ENCODE measurements at regions not wholly inside any gene's neighbourhood (a gene's known extent, or its start where the extent isn't known, plus 50 kb on each side); places are given as distances from the start of the nearest gene placed in this dataset.
"Not testable (repeated sequence)": the region's sequence is repeated elsewhere in the genome, so short reads cannot be mapped to it uniquely, and the experiment has no call there.

DNA sequence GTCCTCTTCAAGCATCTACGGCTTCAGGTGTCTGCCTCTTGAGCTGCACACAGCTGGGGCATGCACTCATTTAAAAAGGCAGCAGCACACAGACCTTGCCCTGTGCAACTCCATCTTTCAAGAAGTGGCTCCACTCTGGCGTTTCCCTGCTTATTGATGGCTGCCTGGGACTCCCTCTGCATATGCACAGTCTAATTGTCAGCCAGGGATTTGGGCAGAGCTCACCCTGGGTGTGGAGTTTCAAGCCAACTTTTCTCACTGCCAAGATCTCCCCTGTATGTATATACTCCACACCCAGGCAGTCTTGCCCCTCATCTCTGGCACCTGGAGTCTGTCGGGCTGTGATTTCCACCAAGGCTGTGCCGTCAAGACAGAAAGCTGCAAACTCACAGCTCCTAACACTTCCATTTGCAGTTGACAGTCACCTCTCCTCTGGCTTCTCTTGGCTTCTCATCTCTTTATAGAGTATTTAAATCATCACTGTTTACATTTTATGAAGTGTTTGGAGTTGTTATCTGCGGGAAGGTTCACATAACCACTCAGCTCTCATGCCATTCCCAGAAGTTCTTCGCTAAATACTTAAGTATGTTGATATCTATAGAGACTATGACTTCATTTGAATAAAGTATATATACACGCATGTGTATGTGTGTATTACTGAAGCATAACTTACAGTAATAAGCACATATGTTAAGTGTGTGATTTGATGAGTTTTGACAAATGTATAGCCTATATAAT lies 130.5 kb upstream of the ZNF469 start:
- DNase-seq: not testable (repeated sequence)

DNA sequence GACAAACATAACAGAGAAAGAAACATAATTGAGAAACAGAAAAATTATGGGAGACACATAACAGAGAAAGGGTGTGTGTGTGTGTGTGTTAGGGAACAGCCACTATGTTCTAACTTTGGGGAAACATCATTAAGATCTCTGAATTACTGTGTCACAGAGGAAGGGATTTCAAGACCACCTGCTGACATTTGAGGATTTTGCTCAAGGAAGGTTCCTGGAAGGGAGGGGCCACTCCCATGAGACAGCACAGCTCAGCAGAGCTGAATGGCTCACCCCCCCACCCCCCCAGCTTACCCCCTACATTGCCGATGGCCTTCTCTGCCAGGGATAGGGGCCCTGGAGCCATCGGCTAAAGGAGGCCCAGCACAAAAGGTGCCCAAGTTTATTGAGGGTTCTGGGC lies 124.6 kb upstream of the ZNF469 start:
- not testable (repeated sequence) for DNase-seq

DNA sequence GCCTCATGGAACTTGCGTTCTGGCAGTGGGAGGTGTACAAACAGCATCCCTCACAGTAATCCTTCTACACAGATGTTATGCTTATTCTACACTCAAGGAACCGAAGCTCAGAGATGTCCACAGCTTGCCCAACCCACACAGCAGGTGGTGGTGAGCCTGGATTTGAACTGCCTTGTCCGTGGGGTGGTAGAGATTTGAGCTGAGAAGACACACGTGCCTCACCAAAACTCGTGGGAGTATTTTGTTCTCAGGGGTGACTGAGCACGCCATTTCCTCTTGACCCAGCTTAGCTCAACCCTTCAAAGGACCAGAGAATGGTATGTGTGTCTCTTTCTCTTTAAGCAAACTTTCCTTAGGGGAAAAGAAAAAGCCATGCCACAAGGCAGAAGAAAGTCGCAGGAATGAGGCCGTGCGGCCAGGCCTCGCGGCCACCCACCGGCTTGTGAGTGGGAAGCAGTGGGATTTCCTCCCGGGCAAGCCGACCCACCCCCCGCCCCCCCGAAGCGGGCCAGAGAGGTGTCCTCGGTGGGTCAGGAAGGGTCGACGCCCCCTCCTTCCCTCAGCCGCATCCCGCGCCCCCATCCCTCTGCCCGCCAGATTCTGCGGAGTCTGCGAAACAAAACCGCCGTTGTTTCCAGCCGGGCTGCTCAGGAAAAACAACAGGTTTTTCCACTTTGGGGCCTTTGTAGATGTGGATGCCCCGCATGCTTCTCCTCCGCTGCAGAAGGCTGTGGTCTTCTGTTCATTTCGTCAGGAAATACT lies 123.8 kb upstream of the ZNF469 start:
- DNase-seq: not testable (repeated sequence)

DNA sequence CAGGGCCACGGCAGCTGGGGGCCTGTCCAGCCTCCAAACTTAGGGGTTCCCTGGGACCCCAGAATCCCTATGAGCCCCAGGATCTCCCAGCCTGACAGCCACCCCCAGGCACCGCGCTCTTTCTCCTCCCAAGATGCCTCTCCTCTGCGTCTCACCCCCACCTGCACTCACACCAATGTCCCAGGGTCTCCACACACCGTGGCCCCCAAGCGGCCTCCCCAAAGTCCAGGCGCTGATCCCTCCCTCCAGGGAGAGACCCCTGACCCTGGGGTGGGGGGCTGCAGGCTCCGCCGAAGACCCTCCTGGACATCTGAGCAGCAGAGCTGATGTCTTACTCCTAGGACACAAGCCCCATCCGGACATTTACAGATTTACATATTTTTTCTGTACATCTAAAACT lies 123.2 kb upstream of the ZNF469 start:
- not testable (repeated sequence) for DNase-seq

DNA sequence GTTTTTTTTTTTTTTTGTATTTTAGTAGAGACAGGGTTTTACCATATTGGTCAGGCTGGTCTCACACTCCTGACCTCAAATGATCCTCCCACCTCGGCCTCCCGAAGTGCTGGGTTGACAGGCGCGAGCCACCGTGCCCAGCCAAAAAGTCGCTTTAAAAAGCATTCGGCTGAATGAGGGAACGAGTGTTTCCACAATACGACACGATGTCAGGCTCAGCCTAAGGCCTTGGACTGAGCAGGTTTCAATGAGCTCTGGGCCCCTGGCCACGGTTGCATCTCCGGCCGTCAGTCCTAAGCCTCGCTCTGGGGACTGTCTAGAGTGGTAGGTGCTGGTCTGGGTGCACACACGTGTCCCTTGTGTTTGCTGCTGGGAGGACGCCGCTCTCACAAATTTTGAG lies 122.6 kb upstream of the ZNF469 start:
- not testable (repeated sequence) for DNase-seq

DNA sequence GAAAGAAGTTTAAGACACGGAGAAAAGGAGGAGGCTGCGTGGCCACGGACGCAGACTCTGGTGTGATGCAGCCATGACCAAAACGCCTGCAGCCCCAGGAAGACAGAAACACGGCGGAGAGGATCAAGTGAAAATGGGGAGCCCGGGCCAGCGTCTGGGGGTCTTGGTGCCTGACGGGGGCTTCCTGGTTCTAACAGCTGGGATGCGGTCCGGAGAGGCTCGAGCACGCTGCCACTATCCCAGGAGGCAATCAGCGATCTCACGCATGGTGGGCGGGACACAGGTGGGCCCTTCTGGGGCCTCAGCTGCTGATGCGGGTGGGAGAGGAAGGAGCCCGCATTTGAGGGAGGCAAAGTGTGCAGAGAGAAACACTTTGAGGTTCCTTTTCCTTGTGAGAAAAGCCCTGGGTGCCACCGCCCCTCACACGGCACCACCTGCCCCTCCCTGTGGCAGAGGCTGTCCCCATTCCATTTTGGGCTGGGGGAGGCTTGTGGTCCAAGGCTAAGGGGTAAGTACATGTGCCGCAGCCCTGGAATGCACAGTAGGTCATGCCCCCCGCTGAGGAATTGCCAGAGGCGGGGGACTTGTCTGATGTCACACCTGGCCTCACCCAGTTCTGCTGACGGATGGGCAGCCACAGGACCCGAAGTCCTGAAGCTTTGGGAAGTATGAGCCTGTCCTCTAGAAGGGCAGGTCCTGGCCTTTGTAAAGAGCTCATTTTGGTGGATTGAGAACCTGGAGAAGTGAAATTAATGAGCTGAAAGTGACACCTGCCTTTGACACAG lies 121.7 kb upstream of the ZNF469 start:
- not testable (repeated sequence) for DNase-seq

DNA sequence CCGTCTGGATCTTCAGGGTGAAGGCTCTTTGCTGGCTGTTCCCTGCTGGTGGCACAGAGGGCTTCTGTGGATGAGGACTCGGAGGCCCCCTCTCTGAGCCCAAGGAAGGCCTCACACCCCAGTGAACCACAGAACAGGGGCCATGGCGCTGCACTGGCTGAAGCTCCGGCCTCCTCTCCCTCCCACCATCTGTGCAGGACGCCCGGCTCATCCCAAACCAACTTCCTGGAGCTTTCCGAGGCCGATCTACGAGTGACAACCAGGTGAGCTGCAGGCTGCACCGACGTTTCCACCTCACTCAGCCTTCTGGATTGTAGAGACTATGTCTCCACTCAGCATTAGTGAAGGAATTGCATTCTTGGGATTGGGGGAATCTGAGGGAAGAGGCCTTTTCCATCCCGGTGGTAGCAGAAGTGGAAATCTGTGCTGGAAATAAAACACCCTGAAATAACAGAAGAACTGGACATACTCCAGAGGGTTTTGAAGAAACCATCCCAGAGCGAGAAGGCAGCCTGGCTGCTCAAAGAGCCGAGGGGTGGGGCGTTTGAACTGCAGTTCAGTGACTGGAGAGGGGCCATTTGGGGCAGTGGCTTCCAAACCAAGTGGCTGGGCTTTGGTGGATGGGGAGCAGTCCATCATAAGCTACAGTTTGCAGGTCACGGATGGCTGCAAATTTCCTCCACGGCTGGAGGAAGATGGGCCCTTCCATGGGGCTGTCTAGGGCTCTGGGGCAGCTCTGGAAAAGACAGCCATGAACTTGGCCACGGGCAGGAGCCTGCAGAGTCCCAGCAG lies 120.7 kb upstream of the ZNF469 start:
- not testable (repeated sequence) for DNase-seq

DNA sequence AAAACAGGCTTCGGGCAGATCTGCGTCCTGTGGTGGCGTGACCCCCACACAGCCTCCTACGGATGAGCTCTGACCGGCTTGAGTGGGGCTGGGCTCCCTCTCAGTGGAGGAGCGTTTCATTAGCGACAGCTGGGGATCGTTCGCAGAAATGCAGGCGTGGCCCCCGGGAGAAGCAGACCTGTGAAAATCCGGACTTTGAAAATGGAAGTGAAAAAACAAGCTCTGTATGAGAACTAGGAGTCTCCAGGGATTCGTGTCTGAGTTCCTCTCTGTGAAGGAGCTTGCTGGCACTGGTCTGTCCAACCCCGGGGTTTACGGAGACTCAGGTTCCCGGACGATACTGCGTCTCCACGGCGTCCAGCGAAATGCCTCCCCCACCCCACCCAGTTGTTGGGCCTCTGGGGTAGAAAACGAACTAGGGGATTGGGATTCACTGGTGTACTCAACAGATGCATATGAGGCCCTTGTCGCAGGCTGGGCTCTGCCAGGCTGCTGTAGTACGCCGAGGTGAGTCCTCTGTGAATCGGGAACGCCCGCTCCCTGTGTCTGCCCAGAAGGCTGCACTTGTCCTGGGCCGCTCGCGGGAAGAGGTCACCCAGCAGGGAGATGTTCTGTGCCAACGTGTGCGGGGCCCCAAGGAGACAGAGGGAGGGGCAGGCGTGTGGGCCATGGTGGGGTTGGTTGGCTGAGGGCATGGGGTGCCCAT lies 119.7 kb upstream of the ZNF469 start:
- not testable (repeated sequence) for DNase-seq

DNA sequence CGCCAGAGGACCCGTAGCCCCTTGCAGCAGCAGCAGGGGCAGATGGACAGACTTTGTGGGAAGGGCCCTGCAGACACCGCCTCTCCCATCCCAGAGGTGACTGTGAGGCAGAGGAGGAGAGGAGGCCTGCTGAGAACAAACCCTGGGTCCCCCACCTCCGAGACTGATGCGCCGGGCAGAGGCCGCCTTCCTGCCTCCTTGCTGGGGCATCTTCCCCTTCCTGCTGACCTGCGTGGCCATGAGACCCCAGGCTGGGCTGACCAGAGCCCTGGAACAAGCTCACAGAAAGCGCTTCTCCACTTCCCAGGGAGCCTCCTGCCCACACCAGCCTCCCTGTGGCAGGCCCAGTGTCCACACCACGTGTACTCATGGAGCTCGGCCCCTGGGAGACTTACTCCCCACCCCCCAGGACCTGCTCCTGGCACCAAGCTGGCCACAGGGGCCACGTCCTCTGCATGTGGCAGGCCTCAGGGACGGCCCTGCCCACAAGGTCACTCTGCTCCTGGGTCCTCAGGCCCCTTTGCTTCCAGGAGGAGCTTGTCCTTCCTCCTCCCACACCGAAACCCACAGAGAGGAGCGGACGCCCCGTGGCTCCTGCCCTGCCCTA lies 119.0 kb upstream of the ZNF469 start:
- not testable (repeated sequence) for DNase-seq

DNA sequence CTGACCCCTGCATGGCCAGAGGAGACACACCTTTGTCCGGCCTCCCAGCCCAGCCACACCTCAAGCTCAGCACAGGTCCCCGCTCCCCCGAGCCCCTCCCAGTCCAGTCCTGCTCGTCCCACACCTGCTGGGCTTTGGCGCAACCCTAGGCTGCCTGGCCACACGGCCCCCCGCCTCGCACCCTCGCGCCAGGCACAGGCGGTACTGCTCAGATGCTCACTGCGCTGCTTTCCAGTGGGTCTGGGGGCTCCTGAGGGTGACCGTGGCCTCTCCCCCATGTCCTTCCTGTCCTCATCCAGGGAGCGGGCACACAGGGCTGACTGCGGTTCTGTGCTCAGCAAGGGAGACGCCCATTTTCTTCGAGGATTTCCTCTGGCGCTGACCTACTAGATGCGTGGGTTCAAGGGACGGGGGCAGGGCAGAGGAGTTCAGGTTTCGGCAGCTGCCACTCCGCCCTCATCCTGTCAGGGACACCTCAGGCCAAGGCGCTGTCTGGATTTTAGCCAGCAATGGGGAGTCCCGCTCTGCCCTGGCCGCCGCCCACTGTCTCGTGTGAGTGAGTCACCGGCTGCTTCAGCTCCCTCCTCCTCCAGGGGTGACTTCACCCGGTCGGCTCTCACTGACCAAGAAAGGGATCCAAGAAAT lies 118.0 kb upstream of the ZNF469 start:
- DNase-seq: peak; percentile 89

DNA sequence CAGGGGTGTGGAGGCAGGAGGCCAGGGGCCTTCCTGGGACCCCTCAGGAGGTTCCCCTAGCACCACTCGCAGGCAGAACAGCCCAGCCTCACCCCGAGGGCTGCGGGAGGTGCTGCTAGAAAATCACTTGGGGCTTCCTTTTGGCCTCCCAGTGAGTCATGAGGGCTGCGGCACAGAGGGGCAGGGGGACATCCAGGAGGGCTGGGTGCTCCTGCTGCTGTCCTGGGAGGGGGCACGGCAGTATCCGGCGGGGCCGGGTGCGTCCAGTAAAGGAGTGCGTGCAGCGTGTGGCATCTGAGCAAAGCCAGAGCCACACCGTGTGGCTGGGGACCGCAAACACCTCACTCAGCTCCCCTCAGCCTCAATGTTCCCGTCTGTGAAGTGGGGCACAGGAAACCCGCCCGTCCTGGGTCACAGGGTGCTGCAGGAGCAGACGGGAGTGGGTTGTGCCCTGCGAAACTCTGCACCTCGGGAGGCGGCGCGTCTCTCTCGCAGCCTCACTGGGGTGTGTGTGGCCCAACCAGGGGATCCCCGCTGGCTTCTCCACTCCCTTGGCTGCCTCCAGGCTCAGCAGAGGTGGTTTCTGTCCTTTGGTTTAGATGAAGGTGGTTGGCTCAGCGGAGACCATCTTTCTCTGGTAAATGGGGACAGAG lies 117.3 kb upstream of the ZNF469 start:
- DNase-seq: not testable (repeated sequence)

DNA sequence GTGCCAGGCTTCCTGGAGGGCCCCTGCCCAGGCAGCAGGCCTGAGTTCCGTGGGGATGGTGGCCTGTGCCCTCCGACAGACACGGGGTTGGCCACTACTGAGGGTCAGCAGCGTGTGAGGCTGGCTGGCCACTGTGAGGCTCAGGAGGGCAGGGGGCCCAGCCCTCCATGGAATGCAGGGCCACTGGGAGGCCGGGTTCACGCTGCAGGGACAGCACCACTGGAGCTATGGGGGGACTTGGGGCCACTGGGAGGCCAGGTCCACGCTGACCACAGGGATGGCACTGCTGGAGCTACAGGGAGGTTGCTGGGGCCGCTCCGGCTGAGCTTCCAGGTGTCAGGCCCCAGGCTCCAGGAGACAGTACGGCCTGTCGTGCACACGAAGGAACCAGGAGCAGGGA lies 116.7 kb upstream of the ZNF469 start:
- DNase-seq: not testable (repeated sequence)

DNA sequence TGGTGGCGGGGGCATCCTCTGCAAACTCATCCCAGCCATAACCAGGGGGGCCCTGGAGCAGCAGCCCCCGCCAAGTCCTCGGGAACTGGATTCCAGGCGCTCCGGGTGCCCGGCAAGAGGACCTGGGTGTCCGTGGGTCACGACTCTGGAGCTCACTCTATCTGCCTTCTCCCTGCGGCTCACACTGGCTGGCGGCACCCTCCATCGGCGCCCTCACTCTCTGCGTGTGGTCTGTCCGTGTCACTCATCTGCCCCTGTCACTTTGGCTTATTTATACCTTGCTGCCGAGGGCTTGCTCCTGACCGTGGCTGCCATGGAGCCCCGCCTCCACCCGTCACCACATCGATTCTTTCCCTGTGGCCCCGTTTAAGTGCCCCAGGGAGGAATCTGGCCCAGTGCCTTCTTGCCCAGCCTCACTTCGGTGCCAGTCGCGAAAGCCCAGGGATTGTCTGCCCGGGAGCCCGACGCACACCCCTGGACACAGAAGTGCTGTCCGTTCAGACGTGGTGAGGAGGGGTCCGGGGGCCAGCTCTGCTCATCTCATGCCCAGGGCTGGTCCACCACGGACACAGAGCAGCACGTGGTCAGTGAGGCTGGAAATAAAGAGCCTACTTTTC lies 115.7 kb upstream of the ZNF469 start:
- not testable (repeated sequence) for DNase-seq

DNA sequence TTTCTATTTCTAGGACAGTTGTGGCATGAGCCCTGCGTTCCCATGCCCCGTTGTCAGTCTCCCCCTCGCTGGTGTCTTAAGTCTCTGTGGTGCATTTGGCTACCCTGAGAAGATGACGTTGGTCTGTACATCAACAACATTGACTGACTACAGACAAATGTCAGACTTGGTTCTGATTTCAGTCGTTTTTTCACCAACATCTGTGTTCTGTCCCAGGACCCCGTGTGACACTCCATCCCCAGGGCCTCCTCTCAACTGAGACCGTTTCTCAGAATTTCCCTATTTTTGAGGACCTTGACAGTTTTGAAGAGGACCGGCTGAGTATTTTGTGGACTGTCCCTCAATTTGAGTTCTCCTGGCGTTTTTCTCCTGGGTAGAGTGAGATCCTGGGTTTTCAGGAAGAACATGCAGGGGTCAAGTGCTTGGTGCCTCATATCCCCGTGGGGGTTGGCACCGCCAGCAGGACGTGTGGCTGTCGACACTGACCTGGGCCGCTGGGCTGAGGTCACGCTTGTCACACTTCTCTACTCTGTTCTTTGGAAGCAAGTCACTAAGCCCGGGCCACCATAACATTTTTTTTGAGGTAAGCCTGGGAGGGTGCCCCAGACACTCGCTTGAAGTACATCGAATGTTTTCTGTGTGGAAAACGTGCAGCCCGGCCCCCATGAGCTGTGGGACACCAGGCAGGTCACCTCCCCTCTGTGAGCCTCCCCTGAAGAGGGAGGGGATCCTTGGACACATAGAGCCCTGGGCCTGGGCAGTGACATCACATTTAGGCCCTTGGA lies 114.4 kb upstream of the ZNF469 start:
- DNase-seq: not testable (repeated sequence)

DNA sequence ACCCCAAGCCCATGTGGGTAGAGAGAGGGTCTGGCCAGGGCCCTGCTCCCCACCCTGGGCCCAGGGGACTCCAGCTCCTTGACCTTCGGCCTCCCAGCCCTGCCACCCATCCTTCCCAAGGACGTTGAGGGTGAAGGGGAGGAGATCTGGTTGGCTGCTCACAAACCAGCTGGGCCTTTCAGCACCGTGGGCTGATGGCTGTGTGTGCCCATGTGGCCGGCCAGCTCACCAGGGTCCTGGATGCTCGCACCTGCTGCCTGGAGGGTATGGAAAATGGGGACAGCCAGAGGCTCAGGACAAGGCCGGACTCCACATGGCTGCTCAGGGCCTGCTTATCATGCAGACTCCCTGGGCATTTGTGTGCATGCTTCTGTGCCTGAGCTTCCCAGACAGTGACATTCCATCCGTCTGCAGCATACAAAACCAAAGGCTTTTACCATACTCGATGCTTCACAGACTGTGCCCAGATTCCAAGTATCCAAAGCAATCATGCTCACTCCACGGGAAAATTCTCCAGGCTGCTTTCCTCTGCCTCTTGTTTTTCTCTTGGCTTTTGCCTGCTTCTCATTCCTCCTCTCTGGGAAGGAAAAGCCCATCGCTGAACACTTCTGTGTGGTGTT lies 112.5 kb upstream of the ZNF469 start:
- DNase-seq: not testable (repeated sequence)

DNA sequence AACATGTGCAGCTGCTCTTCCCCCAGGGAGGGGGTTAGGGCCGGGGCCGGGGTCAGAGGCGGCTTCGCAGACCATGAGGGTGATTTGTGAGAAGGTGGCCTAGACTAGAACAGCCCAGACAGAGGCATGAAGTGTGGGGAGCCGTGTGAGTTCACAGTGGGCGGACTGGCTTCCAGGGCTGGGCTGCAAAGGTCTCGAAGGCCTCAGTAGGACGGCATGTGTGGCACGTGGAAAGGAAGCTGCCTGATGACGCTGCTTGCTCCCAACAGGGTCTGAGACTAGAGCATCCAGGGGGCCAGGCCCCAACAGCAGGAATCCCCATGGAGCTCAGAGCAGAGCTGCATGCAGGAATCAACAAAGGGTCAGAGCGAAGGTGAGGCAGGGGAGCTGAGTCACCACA lies 111.5 kb upstream of the ZNF469 start:
- DNase-seq: not testable (repeated sequence)

DNA sequence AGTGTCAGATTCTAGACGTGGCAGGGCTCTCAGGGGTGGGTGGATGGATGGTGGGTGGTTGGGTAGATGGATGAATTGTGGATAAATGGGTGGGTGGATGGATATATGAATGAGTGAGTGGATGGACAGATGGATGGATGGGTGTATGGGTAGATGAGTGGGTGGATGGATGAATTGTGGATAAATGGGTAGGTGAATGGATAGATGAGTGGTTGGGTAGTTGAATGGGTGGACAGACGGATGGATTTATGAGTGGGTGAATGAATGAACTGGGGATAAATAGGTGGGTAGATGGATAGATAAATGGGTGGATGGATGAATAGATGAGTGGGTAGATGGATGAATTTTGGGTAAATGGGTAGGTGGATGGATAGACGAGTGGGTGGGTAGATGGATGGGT lies 111.0 kb upstream of the ZNF469 start:
- not testable (repeated sequence) for DNase-seq

DNA sequence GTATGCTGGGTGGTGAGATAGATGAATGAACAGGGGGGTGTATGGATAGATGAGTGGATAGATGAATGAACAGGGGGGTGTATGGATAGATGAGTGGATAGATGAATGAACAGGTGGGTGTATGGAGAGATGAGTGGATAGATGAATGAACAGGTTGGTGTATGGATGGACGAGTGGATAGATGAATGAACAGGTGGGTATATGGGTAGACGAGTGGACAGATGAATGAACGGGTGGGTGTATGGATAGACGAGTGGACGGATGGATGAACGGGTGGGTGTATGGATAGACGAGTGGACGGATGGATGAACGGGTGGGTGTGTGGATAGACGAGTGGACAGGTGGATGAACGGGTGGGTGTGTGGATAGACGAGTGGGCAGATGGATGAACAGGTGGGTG lies 110.3 kb upstream of the ZNF469 start:
- DNase-seq: not testable (repeated sequence)

Data from OCI-M1 (cell line).